HAP-1 (cell line): ENCODE measurements at regions not wholly inside any gene's neighbourhood (a gene's known extent, or its start where the extent isn't known, plus 50 kb on each side); places are given as distances from the start of the nearest gene placed in this dataset.
"Not testable (repeated sequence)": the region's sequence is repeated elsewhere in the genome, so short reads cannot be mapped to it uniquely, and the experiment has no call there.

ENCODE experiments used
- DNase-seq, 2 experiments: peaks; one replicate each; pipeline ENCODE4 v3.0.0-alpha.2; 2016 to 2020; ENCODE audit warnings: low spot score in 2 of 2
- H3K27me3 ChIP-seq: fragments of 250-450 bp; sonication (Bioruptor Pico); 2 replicates; pipeline ENCODE4 v1.5.1; 2020; ENCODE audit warnings: low read depth, mild to moderate bottlenecking, moderate library complexity
- H3K36me3 ChIP-seq: fragments of 250-450 bp; sonication (Bioruptor Pico); replicated peaks from 2 replicates; pipeline ENCODE4 v1.5.1; 2020; ENCODE audit warnings: mild to moderate bottlenecking
- H3K4me1 ChIP-seq: fragments of 250-450 bp; sonication (Bioruptor Pico); 2 replicates; pipeline ENCODE4 v1.5.1; 2020; ENCODE audit warnings: mild to moderate bottlenecking
- H3K4me3 ChIP-seq: fragments of 250-450 bp; sonication (Bioruptor Pico); 2 replicates; pipeline ENCODE4 v1.5.1; 2020; ENCODE audit warnings: mild to moderate bottlenecking, moderate library complexity
- H3K9me3 ChIP-seq: fragments of 250-450 bp; sonication (Bioruptor Pico); 2 replicates; pipeline ENCODE4 v1.5.1; 2020; ENCODE audit warnings: mild to moderate bottlenecking, moderate library complexity
- in situ Hi-C: fragments of 300-500 bp; cut with MboI; formaldehyde crosslinking; loops from 3 replicates; pipeline ENCODE4 v1.14.3; 2020; ENCODE audit warnings: low sequenced_read_pairs, inconsistent platforms, mixed read lengths

DNA sequence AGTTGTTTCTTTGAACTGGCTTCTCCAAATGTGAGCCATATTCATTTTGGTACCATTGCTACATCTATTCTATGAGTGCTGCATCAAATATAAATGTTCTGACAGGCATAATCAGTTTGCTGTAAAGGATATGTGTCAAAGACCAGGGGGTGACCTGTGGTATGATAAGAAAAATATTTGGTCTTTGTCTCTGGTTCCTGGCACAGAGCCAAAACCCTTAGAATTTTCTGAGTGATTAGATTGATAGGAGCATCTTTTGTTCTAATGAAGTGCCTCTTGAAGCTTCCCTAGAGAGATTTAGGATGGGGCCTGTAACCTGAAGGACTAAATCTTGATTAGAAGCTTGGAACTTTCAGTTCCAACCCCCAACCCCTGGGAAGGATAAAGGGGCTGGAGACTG, 256.3 kb downstream of the NNT start:
- no peaks in the 10 kb centered on the region for H3K9me3 ChIP-seq
- no peaks in the 10 kb centered on the region for H3K4me1 ChIP-seq
- H3K36me3 ChIP-seq: no peaks in the 10 kb centered on the region
- in situ Hi-C loops: no loop called here
- no peaks in the 10 kb centered on the region for H3K27me3 ChIP-seq
- H3K4me3 ChIP-seq: no peak overlapping the region
- no peak for DNase-seq

DNA sequence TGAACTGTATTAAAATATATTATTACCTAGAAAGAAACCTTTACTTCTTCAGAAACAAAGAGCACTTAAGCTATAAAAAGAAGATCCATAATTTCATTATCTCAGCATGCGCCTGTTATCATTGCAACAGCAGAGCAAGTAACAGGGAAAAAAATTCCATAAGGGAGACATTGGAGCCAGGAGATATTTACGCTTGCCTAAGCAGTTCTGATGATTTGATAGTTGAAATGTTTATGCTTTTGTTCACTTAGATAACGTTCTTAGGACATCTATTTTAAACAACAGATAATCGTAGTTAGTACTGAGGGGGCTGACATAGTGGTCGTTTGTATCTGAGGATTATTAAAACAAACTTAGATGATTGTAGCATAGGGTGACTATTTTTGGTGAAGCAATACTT, 252.5 kb downstream of the NNT start:
- H3K4me1 ChIP-seq: no peaks in the 10 kb centered on the region
- no peaks in the 10 kb centered on the region for H3K36me3 ChIP-seq
- in situ Hi-C loops: no loop called here

DNA sequence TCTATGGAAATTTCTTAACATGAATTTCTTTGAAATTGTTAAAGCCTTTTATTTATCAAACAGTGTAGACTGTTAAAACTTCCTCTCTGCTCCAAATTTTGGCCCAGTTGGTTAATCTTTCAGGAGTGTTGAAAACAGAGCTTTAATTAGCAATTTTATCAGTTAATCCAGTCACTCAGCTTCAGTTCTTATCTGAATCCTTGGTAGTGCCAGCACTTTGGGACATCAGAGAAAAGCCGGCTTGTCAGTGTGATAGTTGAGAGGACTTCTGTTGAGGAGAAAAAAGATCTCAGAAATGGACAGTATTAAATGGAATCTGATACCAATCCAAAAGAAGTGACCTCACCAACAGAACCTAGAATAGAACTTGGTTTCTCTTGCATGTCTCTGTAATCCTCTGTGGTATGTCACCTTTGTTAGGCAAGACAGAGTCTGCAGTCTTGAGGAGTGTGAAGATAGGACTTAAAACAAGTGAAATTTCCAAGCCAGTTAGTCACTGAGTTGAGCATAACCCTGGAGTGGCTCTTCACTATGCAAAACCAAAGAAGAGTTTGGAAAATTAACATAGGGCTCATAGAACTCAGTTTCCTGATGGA, 251.8 kb downstream of the NNT start:
- Histone ChIP-seq H3K9me3 (no peaks in the 10 kb centered on the region), H3K4me3 (no peak overlapping the region), H3K36me3 (no peaks in the 10 kb centered on the region), H3K4me1 (no peaks in the 10 kb centered on the region), H3K27me3 (no peaks in the 10 kb centered on the region)
- in situ Hi-C loops: no loop called here
- no peak for DNase-seq

More for the DNA sequence above, 252.5 kb downstream of the NNT start:
- no peaks in the 10 kb centered on the region for H3K27me3 ChIP-seq
- no peak for DNase-seq
- no peaks in the 10 kb centered on the region for H3K9me3 ChIP-seq
- H3K4me3 ChIP-seq: no peak overlapping the region

DNA sequence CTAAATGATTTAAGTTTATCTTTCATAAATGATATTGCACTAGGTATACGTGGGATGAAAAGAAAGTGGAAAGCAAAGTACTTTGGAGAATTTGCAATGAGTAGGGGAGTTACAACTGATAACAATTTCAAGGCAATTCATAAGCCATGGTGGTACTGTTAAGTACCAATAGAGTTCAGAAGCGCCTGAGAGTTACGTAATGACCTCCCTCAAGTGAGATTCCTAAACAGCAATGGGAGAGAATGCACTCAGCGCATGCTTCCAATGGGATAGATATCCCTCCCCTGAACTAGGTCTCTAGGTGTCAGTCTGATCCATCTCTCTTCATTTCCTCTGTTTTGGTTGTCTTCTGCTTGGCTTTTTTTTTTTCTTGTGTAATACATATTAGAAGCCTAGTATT, 249.3 kb downstream of the NNT start:
- no peak for DNase-seq
- H3K27me3 ChIP-seq: no peaks in the 10 kb centered on the region
- no peaks in the 10 kb centered on the region for H3K4me1 ChIP-seq
- in situ Hi-C loops: no loop called here
- H3K9me3 ChIP-seq: no peaks in the 10 kb centered on the region
- no peak overlapping the region for H3K4me3 ChIP-seq
- H3K36me3 ChIP-seq: no peaks in the 10 kb centered on the region

DNA sequence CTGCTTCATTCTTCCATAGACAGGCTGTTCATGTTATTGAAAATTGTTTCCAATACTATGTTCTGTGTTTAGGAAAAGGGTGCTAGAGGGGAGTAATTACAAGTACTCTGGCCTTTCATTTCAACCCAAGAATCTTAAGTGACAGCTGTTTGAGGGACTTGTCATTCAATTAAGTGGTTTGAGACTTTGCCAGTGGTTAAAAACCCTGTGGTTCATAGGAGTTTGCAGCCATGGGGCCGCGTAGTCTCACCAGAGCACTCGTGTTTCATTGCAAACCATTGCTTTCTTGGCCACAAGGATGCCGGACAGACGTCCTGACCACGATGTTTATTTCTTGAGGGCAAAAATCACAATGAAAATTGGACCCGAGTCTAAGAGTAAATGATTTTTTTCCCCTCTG, 248.8 kb downstream of the NNT start:
- in situ Hi-C loops: no loop called here
- Histone ChIP-seq H3K36me3 (no peaks in the 10 kb centered on the region), H3K4me3 (no peak overlapping the region), H3K27me3 (no peaks in the 10 kb centered on the region), H3K4me1 (no peaks in the 10 kb centered on the region), H3K9me3 (no peaks in the 10 kb centered on the region)
- DNase-seq: no peak

DNA sequence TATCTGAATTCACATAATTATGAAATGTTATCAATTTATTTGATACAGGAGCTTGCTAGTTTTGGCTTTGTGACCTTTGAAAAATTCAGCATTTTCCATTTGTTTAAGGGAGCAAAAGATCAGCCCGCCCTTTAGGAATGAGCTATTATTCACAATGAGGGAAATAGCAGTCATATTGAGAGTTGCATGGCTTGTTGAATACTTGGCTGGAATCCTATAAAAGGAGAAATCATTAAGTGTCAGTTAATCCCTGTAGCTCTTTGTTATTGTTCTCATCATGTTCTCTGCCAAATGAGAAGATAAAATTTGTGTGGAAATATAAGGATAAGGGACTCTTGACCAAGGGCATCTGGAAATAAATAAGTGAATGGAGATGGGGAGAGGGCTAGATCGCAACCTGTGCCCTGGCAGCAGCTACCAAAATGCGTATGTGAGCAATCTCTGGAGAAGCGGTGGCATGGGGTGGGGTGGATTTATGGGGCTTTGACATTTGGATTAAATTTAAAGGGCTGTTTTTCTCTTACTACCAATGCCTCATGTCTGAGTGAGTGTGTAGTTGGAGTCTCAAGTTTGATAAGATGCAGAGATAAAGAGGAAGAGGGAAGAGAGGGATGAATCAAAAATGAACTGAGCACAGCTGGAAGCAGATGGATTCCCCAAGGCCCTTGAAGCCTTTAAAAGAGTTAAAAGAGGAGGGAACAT, 237.6 kb downstream of the NNT start:
- in situ Hi-C loops: no loop called here
- DNase-seq: no peak
- Histone ChIP-seq H3K36me3 (no peaks in the 10 kb centered on the region), H3K4me1 (no peaks in the 10 kb centered on the region), H3K4me3 (no peak overlapping the region), H3K9me3 (no peaks in the 10 kb centered on the region), H3K27me3 (0 out of 2 replicates have a peak, but pooled peaks cover 2% of the 10 kb centered on the region)

DNA sequence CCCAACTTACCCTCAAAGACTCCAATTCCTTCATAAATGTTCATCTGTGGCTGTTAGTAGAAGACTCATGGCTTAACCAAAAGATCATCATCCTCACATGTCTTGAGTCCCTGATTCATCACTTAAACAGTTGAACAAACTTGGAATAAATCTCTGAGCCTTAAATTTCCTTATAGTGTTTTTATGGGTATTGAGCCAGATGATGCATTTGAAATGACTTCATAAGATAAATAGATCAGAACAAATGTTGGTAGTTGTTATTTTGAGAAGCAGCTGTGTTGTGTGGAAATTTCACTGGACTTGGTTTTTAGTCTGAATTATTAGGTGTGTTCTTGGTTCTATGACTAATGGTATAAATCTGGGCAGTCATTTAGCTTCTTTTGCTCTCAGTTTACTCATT, 236.2 kb downstream of the NNT start:
- Histone ChIP-seq H3K36me3 (no peaks in the 10 kb centered on the region), H3K4me1 (no peaks in the 10 kb centered on the region), H3K9me3 (no peaks in the 10 kb centered on the region), H3K4me3 (no peak overlapping the region), H3K27me3 (no peaks in the 10 kb centered on the region)
- in situ Hi-C loops: no loop called here
- no peak for DNase-seq

DNA sequence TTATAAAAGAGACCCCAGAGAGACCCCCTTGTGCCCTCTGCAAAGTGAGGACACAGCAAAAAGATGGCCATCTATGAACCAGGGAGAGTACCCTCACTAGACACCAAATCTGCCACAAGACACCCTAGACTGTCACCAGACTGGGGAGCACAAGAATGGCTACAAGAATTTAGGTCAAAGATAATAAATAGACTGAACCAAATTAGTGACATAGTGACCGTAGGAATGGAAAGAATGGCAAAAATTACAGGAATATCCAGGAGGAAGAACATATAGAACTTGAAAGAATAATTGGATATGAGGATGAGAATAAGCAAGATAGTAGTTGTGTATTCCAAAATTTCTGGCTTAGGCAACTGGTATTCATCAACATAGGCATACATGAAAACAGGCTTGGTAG, 235.0 kb downstream of the NNT start:
- Histone ChIP-seq H3K9me3 (no peaks in the 10 kb centered on the region), H3K4me1 (no peaks in the 10 kb centered on the region), H3K36me3 (no peaks in the 10 kb centered on the region), H3K4me3 (no peak overlapping the region), H3K27me3 (no peaks in the 10 kb centered on the region)
- no peak for DNase-seq
- in situ Hi-C loops: no loop called here

DNA sequence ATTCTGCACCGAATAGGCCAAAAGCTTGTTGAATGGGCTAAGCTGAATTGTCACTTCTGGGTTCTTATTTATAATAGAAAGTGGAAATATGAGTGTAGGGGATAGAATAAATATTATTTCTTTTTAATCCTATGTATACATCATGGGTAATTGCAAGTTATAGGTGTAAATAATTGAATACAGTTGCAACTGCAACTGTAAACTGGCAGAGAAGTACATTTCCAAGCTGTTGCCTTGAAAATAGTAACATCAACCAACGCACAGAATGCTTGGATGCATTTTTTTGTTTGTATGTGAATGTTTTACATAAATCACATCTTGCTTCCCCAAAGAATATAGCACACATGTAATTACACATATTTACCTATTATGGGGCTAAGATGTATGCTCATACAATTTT, 234.1 kb downstream of the NNT start:
- Histone ChIP-seq H3K36me3 (no peaks in the 10 kb centered on the region), H3K4me1 (no peaks in the 10 kb centered on the region), H3K4me3 (no peak overlapping the region), H3K27me3 (no peaks in the 10 kb centered on the region), H3K9me3 (no peaks in the 10 kb centered on the region)
- DNase-seq: no peak
- in situ Hi-C loops: no loop called here

DNA sequence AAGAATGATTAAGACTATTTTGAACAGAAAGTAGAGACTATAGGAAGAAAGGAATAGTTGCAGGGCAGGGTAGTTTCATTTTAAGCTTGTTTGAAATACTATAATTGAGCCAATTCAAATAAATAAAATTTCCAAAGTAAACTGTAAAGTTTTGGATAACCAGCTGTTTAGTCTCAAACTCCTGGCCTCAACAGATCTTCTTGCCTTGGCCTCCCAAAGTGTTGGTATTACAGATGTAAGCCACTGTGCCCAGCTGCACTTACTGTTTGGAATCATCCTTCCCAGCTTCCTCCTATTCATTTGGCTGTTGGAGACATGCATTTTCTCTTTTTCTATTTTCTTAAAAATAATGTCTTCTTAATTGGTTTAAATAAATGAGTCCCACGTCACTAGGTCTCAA, 231.0 kb downstream of the NNT start:
- Histone ChIP-seq H3K27me3 (no peaks in the 10 kb centered on the region), H3K9me3 (no peaks in the 10 kb centered on the region), H3K36me3 (no peaks in the 10 kb centered on the region), H3K4me1 (no peaks in the 10 kb centered on the region), H3K4me3 (no peak overlapping the region)
- in situ Hi-C loops: no loop called here
- no peak for DNase-seq

DNA sequence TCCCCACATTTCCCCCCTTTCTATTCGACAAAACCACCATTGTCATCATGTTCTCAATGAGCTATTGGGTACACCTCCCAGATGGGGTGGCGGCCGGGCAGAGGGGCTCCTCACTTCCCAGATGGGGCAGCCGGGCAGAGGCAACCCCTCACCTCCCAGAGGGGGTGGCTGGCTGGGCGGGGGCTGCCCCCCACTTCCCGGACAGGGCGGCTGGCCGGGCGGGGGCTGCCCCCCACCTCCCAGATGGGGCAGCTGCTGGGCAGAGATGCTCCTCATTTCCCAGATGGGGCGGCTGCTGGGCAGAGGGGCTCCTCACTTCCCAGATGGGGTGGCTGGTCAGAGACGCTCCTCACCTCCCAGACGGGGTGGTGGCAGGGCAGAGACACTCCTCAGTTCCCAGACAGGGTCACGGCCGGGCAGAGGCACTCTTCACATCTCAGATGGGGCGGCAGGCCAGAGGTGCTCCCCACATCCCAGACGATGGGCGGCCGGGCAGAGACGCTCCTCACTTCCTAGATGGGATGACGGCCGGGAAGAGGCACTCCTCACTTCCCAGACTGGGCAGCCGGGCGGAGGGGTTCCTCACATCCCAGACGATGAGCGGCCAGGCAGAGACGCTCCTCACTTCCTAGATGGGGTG, 221.5 kb downstream of the NNT start:
- H3K36me3 ChIP-seq, in situ Hi-C loops, DNase-seq, H3K4me1 ChIP-seq, H3K27me3 ChIP-seq, H3K9me3 ChIP-seq, H3K4me3 ChIP-seq: not testable (repeated sequence)

DNA sequence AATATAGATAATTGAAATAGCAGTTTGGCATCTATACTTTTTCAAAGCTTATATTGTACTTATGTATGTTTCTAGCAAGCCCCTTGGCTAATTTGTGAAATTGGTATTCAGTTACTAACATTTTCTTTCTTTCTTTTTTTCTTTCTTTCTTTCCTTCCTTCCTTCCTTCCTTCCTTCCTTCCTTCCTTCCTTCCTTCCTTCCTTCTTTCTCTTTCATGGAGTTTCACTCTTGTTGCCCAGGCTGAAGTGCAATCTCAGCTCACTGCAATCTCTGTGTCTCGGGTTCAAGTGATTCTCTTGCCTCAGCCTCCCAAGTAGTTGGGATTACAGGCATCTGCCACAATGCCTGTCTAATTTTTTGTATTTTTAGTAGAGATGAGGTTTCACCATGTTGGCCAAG, 215.4 kb downstream of the NNT start:
- not testable (repeated sequence) for H3K4me3 ChIP-seq, DNase-seq, H3K9me3 ChIP-seq

DNA sequence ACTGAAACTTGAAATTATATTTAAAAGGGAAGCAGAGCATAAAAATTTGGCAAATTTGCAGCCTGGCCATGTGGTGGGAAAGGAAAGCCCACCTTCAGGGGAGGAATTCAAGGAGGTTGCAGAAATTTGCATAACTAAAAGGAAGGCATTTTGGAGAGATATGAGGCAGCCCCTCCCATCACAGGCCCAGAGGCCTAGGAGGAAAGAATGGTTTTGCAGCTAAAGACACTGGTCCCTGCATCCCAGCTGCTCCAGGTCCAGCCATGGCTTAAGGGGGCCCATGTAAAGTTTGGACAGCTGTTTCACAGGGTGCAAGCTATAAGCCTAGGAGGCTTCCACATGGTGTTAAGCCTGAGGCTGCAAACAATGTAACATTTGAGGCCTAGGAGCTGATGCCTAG, 212.5 kb downstream of the NNT start:
- Histone ChIP-seq H3K4me1 (no peaks in the 10 kb centered on the region), H3K36me3 (no peaks in the 10 kb centered on the region), H3K4me3 (no peak overlapping the region), H3K27me3 (no peaks in the 10 kb centered on the region), H3K9me3 (peaks cover 5% of the 10 kb centered on the region)
- no peak for DNase-seq
- in situ Hi-C loops: no loop called here

More for the DNA sequence above, 215.4 kb downstream of the NNT start:
- H3K4me1 ChIP-seq, in situ Hi-C loops, H3K27me3 ChIP-seq, H3K36me3 ChIP-seq: not testable (repeated sequence)

DNA sequence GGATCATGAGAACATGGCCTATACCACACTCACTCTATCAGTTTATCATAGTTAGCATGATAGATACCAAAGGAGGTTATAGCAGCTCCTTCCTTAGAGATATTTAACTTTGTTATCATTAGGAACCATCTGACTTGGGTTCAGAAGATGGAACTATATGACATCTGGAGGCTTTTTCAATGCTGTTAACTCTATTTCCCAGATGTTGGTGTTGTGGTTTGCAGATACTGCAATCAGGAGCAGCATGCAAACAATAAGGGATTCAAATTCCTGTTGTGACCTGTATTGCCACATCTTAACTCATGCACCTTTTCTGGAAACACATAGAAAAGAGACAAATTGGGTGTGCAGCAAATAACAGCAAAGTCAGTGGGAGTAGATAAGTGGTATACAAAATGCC, 201.7 kb downstream of the NNT start:
- in situ Hi-C loops: no loop called here
- no peaks in the 10 kb centered on the region for H3K36me3 ChIP-seq

More for the DNA sequence above, 201.7 kb downstream of the NNT start:
- Histone ChIP-seq H3K9me3 (no peaks in the 10 kb centered on the region), H3K4me1 (0 out of 2 replicates have a peak, but pooled peaks cover 3% of the 10 kb centered on the region), H3K27me3 (0 out of 2 replicates have a peak, but pooled peaks cover 3% of the 10 kb centered on the region), H3K4me3 (no peak overlapping the region)
- DNase-seq: no peak
